ENCODE measurements at regions not wholly inside any gene's neighbourhood (a gene's known extent, or its start where the extent isn't known, plus 50 kb on each side); places are given as distances from the start of the nearest gene placed in this dataset.
A peak's percentile ranks its signal among the peaks of the same experiment; 100 is the strongest.

- DNase-seq, result no peak
Measured at GRCh38 chr10:44049301-44050015, 335.4 kb downstream of the CXCL12 start.

- no peak for DNase-seq
Measured at GRCh38 chr10:44047361-44047760, 337.5 kb downstream of the CXCL12 start.

GRCh38 chr10:44046605-44047004 is 338.3 kb downstream of the CXCL12 start:
- DNase-seq, result no peak

- no peak for DNase-seq
Measured at GRCh38 chr10:44045020-44045419, 339.9 kb downstream of the CXCL12 start.

GRCh38 chr10:44044549-44044948 is 340.3 kb downstream of the CXCL12 start:
- DNase-seq, result no peak

GRCh38 chr10:44043646-44044375 is 341.1 kb downstream of the CXCL12 start:
- DNase-seq, result no peak

- DNase-seq, result no peak
Measured at GRCh38 chr10:44042926-44043602, 341.8 kb downstream of the CXCL12 start.

GRCh38 chr10:44042075-44042770 is 342.7 kb downstream of the CXCL12 start:
- DNase-seq, result no peak

GRCh38 chr10:44039599-44039998 is 345.3 kb downstream of the CXCL12 start:
- no peak for DNase-seq

- DNase-seq, result no peak
Measured at GRCh38 chr10:44036425-44036824, 348.5 kb downstream of the CXCL12 start.

GRCh38 chr10:44035474-44036197 is 349.3 kb downstream of the CXCL12 start:
- DNase-seq, result no peak

GRCh38 chr10:44034946-44035345 is 350.0 kb downstream of the CXCL12 start:
- DNase-seq, result no peak

- DNase-seq, result no peak
Measured at GRCh38 chr10:44033008-44033407, 351.9 kb downstream of the CXCL12 start.

- no peak for DNase-seq
Measured at GRCh38 chr10:44032216-44032615, 352.7 kb downstream of the CXCL12 start.

GRCh38 chr10:44030738-44031137 is 354.2 kb downstream of the CXCL12 start:
- no peak for DNase-seq

- peak; percentile 4 for DNase-seq
Measured at GRCh38 chr10:44030132-44030531, 354.8 kb downstream of the CXCL12 start.

- DNase-seq, result no peak
Measured at GRCh38 chr10:44028384-44029137, 356.3 kb downstream of the CXCL12 start.

GRCh38 chr10:44024356-44025116 is 360.4 kb downstream of the CXCL12 start:
- DNase-seq, result no peak

- DNase-seq, result no peak
Measured at GRCh38 chr10:44023517-44023916, 361.4 kb downstream of the CXCL12 start.

GRCh38 chr10:44022203-44022602 is 362.7 kb downstream of the CXCL12 start:
- no peak for DNase-seq
